HG02678 (cell line): ENCODE measurements at regions not wholly inside any gene's neighbourhood (a gene's known extent, or its start where the extent isn't known, plus 50 kb on each side); places are given as distances from the start of the nearest gene placed in this dataset.
"Not testable (repeated sequence)": the region's sequence is repeated elsewhere in the genome, so short reads cannot be mapped to it uniquely, and the experiment has no call there.

Source experiments
- ATAC-seq: cut with Tn5 transposase; IDR thresholded peaks from one replicate; pipeline ENCODE4 v1.9.1; 2021; ENCODE audit warnings: mild to moderate bottlenecking, moderate library complexity; ENCODE audit not compliant: unreplicated experiment

- ATAC-seq = not testable (repeated sequence)
Measured at GRCh38 chr9:67708109-67708508, 150.6 kb upstream of the ANKRD20A1 start.

GRCh38 chr9:67711429-67711828 is 147.3 kb upstream of the ANKRD20A1 start:
- not testable (repeated sequence) for ATAC-seq

GRCh38 chr9:67711931-67712330 is 146.8 kb upstream of the ANKRD20A1 start:
- not testable (repeated sequence) for ATAC-seq

- ATAC-seq = not testable (repeated sequence)
Measured at GRCh38 chr9:67712956-67713355, 145.8 kb upstream of the ANKRD20A1 start.

GRCh38 chr9:67717830-67718388 is 140.8 kb upstream of the ANKRD20A1 start:
- not testable (repeated sequence) for ATAC-seq

GRCh38 chr9:67720491-67720890 is 138.2 kb upstream of the ANKRD20A1 start:
- ATAC-seq = not testable (repeated sequence)

- peak; percentile 92 for ATAC-seq
Measured at GRCh38 chr9:67722460-67723090, 136.2 kb upstream of the ANKRD20A1 start.

- not testable (repeated sequence) for ATAC-seq
Measured at GRCh38 chr9:67723185-67723584, 135.5 kb upstream of the ANKRD20A1 start.

GRCh38 chr9:67724885-67725284 is 133.8 kb upstream of the ANKRD20A1 start:
- not testable (repeated sequence) for ATAC-seq

GRCh38 chr9:67726213-67726988 is 132.3 kb upstream of the ANKRD20A1 start:
- ATAC-seq = peak; percentile 72

GRCh38 chr9:67763133-67763532 is 95.6 kb upstream of the ANKRD20A1 start:
- ATAC-seq = not testable (repeated sequence)

GRCh38 chr9:67771807-67772206 is 86.9 kb upstream of the ANKRD20A1 start:
- ATAC-seq = not testable (repeated sequence)

GRCh38 chr9:67800170-67800569 is 58.6 kb upstream of the ANKRD20A1 start:
- ATAC-seq = not testable (repeated sequence)
